ENCODE measurements at regions not wholly inside any gene's neighbourhood (a gene's known extent, or its start where the extent isn't known, plus 50 kb on each side); places are given as distances from the start of the nearest gene placed in this dataset.
"Not testable (repeated sequence)": the region's sequence is repeated elsewhere in the genome, so short reads cannot be mapped to it uniquely, and the experiment has no call there.

GRCh38 chr17:22044706-22045246 lies 352.5 kb downstream of the KCNJ18 start:
- H3K4me3 ChIP-seq (ENCODE audit: low read length); DNase-seq (ENCODE audit: low read depth, low spot score): not testable (repeated sequence)

GRCh38 chr17:22047521-22047920 lies 355.2 kb downstream of the KCNJ18 start:
- DNase-seq (ENCODE audit: low read depth, low spot score); H3K4me3 ChIP-seq (ENCODE audit: low read length): not testable (repeated sequence)

DNA sequence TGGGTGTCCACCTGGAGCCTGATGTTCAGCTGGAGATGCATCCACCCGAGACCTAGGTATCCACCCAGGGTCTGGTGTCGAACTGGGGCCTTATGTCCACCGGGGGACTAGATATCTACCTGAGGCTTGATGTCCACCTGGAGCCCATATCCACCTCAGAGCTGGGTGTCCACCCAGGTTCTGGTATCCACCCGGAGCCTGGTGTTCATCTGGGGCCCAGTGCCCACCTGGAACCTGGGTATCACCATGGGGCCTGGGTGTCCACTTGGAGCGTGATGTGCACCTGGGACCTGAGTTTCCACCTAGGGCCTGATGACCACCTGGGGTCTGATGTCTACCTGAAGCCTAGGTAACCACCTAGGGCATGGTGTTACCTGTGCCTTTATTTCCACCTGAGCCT lies 355.9 kb downstream of the KCNJ18 start:
- H3K4me3 ChIP-seq (ENCODE audit: low read length); DNase-seq (ENCODE audit: low read depth, low spot score): not testable (repeated sequence)

DNA sequence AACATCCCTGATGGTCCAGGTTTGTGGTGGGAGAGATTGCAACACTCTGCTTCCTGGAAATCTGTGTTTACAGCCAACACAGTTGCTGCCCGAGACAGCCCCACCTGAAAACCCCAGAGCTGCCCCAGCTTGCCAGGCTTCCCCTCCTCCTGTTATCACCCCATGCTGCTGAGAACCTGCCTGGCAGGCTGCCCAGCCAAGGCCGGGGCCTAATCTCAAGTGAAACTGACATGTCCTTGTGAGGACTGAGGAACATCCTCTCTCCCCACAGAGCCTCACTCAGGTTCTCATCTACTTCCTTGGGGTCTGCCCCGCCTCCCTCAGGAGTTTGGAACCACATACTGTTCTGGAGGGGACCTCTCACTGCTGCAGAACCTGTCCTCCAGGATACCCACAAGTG lies 358.4 kb downstream of the KCNJ18 start:
- H3K4me3 ChIP-seq (ENCODE audit: low read length); DNase-seq (ENCODE audit: low read depth, low spot score): not testable (repeated sequence)

- DNase-seq (ENCODE audit: low read depth, low spot score); H3K4me3 ChIP-seq (ENCODE audit: low read length): not testable (repeated sequence)
Observed at GRCh38 chr17:22052715-22053114, 360.4 kb downstream of the KCNJ18 start.

DNA sequence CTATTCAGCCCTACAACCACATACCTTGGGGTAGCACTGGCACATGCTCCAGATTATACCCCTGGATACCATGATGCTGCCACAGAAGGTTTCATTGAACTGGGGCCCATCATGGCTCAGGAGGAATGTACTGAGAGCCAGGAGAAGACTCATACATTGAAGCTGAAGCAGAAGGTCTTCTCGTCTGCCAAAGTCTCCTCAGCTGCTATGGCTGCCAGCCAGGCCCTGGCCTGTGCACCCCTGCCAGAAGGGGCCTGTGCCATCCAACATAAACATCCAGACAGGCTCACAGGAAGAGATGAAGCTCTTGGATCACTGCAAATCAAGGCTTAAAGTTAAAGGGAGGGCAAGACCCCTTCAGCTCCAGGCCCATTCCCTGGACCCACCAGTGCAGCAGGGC lies 364.2 kb downstream of the KCNJ18 start:
- H3K4me3 ChIP-seq (ENCODE audit: low read length); DNase-seq (ENCODE audit: low read depth, low spot score): not testable (repeated sequence)

GRCh38 chr17:22075918-22076317 lies 383.6 kb downstream of the KCNJ18 start:
- DNase-seq (ENCODE audit: low read depth, low spot score); H3K4me3 ChIP-seq (ENCODE audit: low read length): not testable (repeated sequence)

- not testable (repeated sequence) for DNase-seq (ENCODE audit: low read depth, low spot score); H3K4me3 ChIP-seq (ENCODE audit: low read length)
Observed at GRCh38 chr17:22088589-22088988, 396.3 kb downstream of the KCNJ18 start.

DNA sequence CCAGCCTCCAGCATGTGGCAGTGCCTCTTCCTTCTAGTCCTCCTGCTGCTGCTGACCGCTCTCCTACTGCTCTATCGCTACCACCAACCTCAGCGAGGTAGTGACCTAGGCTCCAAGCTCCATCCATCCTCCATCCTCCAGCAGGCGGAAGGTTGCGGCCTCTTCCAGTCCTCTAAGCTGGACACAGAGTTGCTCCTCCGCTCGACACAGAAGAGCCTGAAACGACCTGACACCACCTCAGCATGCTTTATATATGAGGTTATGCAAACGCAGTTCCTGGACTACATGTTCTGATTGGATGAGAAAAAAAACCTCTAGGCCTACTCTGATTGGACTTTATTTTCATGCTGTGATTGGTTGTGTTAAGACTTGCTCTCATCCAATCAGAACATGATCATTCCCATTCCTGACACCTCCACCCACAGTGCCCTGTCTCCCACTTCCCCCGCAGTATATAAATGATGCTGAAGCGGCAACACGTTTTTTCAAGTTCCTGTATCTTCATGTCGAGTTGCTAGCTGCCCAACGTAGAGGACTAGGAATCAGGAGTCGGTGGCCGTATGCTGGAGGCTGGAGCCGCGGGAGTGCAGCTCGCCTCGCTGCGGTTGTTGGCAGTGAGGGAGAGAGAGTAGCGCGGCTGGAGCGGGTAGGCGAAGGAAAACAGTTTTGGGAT lies 398.1 kb downstream of the KCNJ18 start:
- DNase-seq (ENCODE audit: low read depth, low spot score) = no peak
- H3K4me3 ChIP-seq (ENCODE audit: low read length) = no peak overlapping the region

- not testable (repeated sequence) for H3K4me3 ChIP-seq (ENCODE audit: low read length); DNase-seq (ENCODE audit: low read depth, low spot score)
Observed at GRCh38 chr17:22091041-22091679, 398.8 kb downstream of the KCNJ18 start.

DNA sequence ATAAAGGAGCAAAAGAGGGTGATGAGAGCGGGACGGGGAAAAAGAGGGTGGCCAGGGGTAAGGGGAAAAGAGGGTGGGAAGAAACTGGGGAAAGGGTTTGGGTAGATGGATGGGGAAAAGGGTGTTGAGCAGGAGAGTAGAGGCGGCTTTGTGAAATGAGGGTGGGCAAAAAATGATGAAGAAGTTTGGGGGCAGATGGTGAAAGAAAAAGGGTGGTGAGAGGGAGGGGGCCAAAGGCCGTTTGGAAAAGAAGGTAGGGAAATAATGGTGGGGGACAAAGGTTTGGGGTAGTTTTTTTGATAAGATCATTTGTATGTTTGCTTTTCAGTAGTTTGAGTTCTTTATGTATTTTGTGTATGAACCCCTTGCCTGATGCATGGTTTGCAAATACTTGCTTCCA lies 399.5 kb downstream of the KCNJ18 start:
- not testable (repeated sequence) for DNase-seq (ENCODE audit: low read depth, low spot score); H3K4me3 ChIP-seq (ENCODE audit: low read length)

- DNase-seq (ENCODE audit: low read depth, low spot score); H3K4me3 ChIP-seq (ENCODE audit: low read length): not testable (repeated sequence)
Observed at GRCh38 chr17:22095414-22095813, 403.1 kb downstream of the KCNJ18 start.

GRCh38 chr17:22099633-22100032 lies 407.3 kb downstream of the KCNJ18 start:
- not testable (repeated sequence) for DNase-seq (ENCODE audit: low read depth, low spot score); H3K4me3 ChIP-seq (ENCODE audit: low read length)

DNA sequence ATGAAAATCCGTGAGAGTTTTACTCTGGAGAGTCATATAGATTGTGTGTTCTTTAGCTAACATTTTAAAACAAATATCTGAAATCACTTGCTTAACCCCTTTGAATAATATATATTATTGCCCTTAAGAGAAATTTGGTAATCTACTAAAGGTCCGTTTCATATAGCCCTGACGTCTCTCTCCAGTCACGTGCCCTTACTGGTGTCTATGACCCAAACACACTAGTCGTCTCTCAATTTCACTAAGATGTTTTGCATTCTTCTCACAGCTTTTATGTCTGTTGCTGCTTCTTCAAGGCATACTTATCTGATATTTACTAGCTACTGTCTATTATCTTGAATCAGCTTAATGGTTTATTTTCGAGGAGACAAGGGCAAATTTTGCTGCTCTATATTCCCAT lies 409.9 kb downstream of the KCNJ18 start:
- no peak for DNase-seq (ENCODE audit: low read depth, low spot score)
- no peak overlapping the region for H3K4me3 ChIP-seq (ENCODE audit: low read length)

- not testable (repeated sequence) for DNase-seq (ENCODE audit: low read depth, low spot score); H3K4me3 ChIP-seq (ENCODE audit: low read length)
Observed at GRCh38 chr17:22116720-22117119, 424.4 kb downstream of the KCNJ18 start.

DNA sequence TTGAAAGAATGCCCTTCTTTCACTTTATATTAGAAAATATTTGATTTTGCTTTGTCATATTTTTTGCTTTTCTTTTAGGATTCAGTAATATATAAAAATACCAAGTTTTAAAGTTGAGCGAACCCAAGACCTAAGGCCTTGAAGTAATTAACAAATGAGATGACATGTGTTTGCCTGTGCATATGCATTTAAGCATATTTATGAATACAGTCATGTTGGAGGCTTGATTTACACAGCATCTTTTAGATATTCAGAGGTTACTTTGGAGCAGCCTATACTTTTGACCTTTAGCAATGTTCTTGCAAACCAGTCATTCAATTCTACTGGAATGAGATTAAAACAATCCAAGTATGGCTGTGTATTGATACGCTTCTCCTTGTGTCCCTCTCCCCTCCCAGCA lies 425.1 kb downstream of the KCNJ18 start:
- DNase-seq (ENCODE audit: low read depth, low spot score); H3K4me3 ChIP-seq (ENCODE audit: low read length): not testable (repeated sequence)

DNA sequence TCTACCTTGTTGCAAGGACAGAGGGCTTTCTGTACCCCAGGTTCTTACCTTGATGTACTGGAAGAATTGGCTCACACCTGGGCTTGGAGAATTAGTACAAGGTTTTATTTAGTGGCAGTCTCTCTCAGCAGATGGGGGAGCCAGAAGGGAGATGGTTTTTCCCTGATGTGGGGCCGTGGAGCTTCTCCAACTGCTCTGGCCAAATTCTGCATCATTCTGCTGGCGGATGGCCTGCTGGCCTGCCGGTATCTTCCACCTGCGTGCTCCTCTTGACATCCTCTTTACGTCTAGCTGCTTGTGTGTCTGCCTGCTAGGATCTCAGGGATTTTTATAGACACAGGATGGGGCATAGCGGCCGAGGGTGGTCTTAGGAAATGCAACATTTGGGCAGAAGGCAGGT lies 426.7 kb downstream of the KCNJ18 start:
- H3K4me3 ChIP-seq (ENCODE audit: low read length); DNase-seq (ENCODE audit: low read depth, low spot score): not testable (repeated sequence)

DNA sequence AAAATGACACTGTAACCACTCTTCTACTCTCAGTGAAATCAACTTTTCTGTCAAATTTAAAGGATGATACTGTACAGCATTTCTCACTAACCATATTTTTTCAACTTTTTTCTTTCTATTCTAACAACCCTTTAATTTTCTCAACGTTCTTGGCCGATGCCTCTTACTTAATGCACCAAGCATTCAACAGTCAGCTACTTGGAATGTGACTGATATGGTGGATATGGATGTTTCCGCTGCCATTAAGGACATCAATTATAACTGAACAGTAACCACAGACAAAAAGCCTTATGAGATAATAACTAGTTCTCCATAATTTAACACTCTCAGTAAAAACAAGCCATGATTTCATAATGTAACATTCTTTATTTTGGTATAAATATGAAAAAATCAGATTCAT lies 427.4 kb downstream of the KCNJ18 start:
- DNase-seq (ENCODE audit: low read depth, low spot score); H3K4me3 ChIP-seq (ENCODE audit: low read length): not testable (repeated sequence)

DNA sequence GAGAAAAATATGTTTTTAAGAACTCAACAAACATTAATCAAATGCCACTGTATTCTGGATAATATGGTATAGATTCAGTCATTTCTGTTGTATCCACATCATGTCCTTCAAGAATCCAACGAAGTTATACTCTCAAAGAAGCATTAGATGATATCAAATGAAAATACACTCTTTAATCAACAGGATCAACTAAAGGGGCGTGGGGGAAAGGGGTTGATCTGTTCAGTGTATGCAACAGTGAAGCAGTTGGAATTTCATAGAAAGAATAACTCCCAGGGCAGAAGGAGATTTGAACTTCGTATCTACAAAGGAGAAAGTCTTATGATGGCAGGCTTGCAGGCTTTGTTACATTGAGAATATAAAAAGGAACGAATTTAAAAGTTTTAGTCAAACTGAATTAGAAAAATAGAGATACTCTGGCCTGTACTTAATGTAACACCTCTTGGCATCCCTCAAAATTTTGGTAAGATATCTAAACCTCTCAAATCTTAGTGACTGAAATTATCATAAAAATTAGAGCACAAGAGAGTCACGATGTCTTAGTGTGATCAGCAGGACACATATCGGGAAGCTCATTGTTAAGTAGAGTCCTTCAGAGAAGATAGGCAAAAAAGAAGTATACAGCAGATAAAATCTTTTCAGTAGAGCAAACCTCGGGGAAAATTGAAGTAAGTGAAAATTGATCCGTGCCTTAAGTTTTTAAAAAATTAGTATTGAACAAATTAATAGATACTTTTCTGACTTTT lies 431.4 kb downstream of the KCNJ18 start:
- H3K4me3 ChIP-seq (ENCODE audit: low read length) = no peak overlapping the region
- no peak for DNase-seq (ENCODE audit: low read depth, low spot score)

- no peak overlapping the region for H3K4me3 ChIP-seq (ENCODE audit: low read length)
- DNase-seq (ENCODE audit: low read depth, low spot score) = no peak
Observed at GRCh38 chr17:22128171-22128570, 435.8 kb downstream of the KCNJ18 start.
